Natural killer cell (primary cell): ENCODE measurements at regions not wholly inside any gene's neighbourhood (a gene's known extent, or its start where the extent isn't known, plus 50 kb on each side); places are given as distances from the start of the nearest gene placed in this dataset.
"Not testable (repeated sequence)": the region's sequence is repeated elsewhere in the genome, so short reads cannot be mapped to it uniquely, and the experiment has no call there.

Experiments used
- ATAC-seq, 3 donors: fragments of 150-1000 bp in 2 of 3; fragments of 200-7000 bp in 1 of 3; cut with Tn5 transposase; 1 replicate in 1 of 3; 2 replicates in 2 of 3; pipeline ENCODE4 v1.10.0; 2021; ENCODE audit warnings: mild to moderate bottlenecking in 2 of 3, moderate library complexity in 2 of 3
- DNase-seq, 2 donors: peaks; one replicate each; pipeline versions ENCODE4 v3.0.0 to v3.0.0-alpha.2; 2013 to 2021; ENCODE audit warnings: mixed read lengths in 1 of 2
- H3K27ac ChIP-seq: one replicate; pipeline ENCODE4 v1.5.1; 2013; ENCODE audit warnings: mild to moderate bottlenecking, low read length
- H3K27me3 ChIP-seq: one replicate; pipeline ENCODE4 v1.6.1; 2013; ENCODE audit warnings: low read length; ENCODE audit not compliant: control insufficient read depth, insufficient read depth
- H3K36me3 ChIP-seq: one replicate; pipeline ENCODE4 v1.6.1; 2013; ENCODE audit warnings: low read length; ENCODE audit not compliant: control insufficient read depth, insufficient read depth
- H3K4me1 ChIP-seq: one replicate; pipeline ENCODE4 v1.6.1; 2013; ENCODE audit warnings: low read length; ENCODE audit not compliant: control insufficient read depth, insufficient read depth
- H3K4me3 ChIP-seq: one replicate; pipeline ENCODE4 v1.5.1; 2013; ENCODE audit warnings: low read length
- H3K9me3 ChIP-seq: one replicate; pipeline ENCODE4 v1.6.1; 2013; ENCODE audit warnings: low read length; ENCODE audit not compliant: control insufficient read depth, insufficient read depth
- H3K27ac Mint-ChIP-seq, 2 donors: one replicate each; pipeline ENCODE4 v1.8.0; 2022; ENCODE audit warnings: mild to moderate bottlenecking in 2 of 2, mixed read lengths in 2 of 2, moderate library complexity in 1 of 2
- H3K27me3 Mint-ChIP-seq, 2 donors: one replicate each; pipeline ENCODE4 v1.8.0; 2022; ENCODE audit warnings: low read depth in 2 of 2, mixed read lengths in 2 of 2
- H3K36me3 Mint-ChIP-seq: one replicate; pipeline ENCODE4 v1.8.0; 2022; ENCODE audit warnings: mixed read lengths
- H3K4me1 Mint-ChIP-seq, 2 donors: one replicate each; pipeline ENCODE4 v1.8.0; 2022; ENCODE audit warnings: mixed read lengths in 2 of 2
- H3K4me3 Mint-ChIP-seq: one replicate; pipeline ENCODE4 v1.8.0; 2022; ENCODE audit warnings: mild to moderate bottlenecking, moderate library complexity, mixed read lengths
- H3K9me3 Mint-ChIP-seq, 2 donors: one replicate each; pipeline ENCODE4 v1.8.0; 2022; ENCODE audit warnings: mixed read lengths in 2 of 2
- WGBS: methylation state at CpG from one replicate; pipeline ENCODE4 v1.1.7; 2013; ENCODE audit warnings: missing lambda C conversion rate; ENCODE audit not compliant: insufficient coverage; 5-methylcytosine and 5-hydroxymethylcytosine counted together
- intact Hi-C: fragments of 100-400 bp; cut with micrococcal nuclease; formaldehyde crosslinking; loops from one replicate; pipeline ENCODE4 v1.14.2; 2022
- TF ChIP-seq, protein P1 (sequence below): fragments of 200-600 bp; IDR thresholded peaks from one replicate; pipeline ENCODE4 v1.8.0; 2022; ENCODE audit warnings: antibody characterized with exemption

- 100% methylated on average over 2 of the region's 2 CpGs for WGBS
- Histone ChIP-seq H3K4me1 (no peaks in the 10 kb centered on the region), H3K27me3 (no peaks in the 10 kb centered on the region), H3K9me3 (no peaks in the 10 kb centered on the region), H3K36me3 (no peaks in the 10 kb centered on the region), H3K4me3 (no peak overlapping the region), H3K27ac (no peak overlapping the region)
- TF ChIP-seq, protein P1, sequence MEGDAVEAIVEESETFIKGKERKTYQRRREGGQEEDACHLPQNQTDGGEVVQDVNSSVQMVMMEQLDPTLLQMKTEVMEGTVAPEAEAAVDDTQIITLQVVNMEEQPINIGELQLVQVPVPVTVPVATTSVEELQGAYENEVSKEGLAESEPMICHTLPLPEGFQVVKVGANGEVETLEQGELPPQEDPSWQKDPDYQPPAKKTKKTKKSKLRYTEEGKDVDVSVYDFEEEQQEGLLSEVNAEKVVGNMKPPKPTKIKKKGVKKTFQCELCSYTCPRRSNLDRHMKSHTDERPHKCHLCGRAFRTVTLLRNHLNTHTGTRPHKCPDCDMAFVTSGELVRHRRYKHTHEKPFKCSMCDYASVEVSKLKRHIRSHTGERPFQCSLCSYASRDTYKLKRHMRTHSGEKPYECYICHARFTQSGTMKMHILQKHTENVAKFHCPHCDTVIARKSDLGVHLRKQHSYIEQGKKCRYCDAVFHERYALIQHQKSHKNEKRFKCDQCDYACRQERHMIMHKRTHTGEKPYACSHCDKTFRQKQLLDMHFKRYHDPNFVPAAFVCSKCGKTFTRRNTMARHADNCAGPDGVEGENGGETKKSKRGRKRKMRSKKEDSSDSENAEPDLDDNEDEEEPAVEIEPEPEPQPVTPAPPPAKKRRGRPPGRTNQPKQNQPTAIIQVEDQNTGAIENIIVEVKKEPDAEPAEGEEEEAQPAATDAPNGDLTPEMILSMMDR = no peak
- H3K4me1 Mint-ChIP-seq = peaks cover 0 to 6% of the 10 kb centered on the region in 2 donors
- H3K27me3 Mint-ChIP-seq = no peaks in the 10 kb centered on the region
- ATAC-seq = no peak
- no peak overlapping the region for H3K27ac Mint-ChIP-seq
- no peak for DNase-seq
- H3K4me3 Mint-ChIP-seq = no peak overlapping the region
- H3K9me3 Mint-ChIP-seq = no peaks in the 10 kb centered on the region
- H3K36me3 Mint-ChIP-seq = no peaks in the 10 kb centered on the region
- intact Hi-C loops = no loop called here
Observed at GRCh38 chr5:91296674-91297143, 86.4 kb downstream of the ARRDC3 start.

DNA sequence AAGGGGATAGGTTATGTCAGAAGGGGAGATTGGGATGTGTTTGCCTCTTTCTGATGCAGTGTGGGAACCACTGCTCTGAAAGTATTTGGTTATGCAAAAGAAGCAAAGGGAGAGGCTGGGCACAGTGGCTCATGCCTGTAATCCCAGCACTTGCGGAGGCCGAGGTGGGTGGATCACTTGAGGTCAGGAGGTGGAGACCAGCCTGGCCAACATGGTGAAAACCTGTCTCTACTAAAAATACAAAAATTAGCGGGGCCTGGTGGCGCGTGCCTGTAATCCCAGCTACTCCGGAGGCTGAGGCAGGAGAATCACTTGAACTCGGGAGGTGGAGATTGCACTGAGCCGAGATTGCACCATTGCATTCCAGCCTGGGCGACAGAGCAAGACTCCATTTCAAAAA is 87.0 kb downstream of the ARRDC3 start:
- H3K9me3 Mint-ChIP-seq, H3K4me1 Mint-ChIP-seq, H3K27me3 ChIP-seq, H3K9me3 ChIP-seq, DNase-seq, H3K36me3 Mint-ChIP-seq, intact Hi-C loops, H3K27ac ChIP-seq, H3K4me3 Mint-ChIP-seq, H3K27me3 Mint-ChIP-seq, H3K4me3 ChIP-seq, ATAC-seq, H3K4me1 ChIP-seq, H3K27ac Mint-ChIP-seq, H3K36me3 ChIP-seq: not testable (repeated sequence)
- WGBS = 95% methylated on average over 9 of the region's 9 CpGs

- DNase-seq = no peak
- no peaks in the 10 kb centered on the region for H3K36me3 Mint-ChIP-seq
- H3K4me1 ChIP-seq = no peaks in the 10 kb centered on the region
- H3K27me3 ChIP-seq = no peaks in the 10 kb centered on the region
- H3K4me3 ChIP-seq = no peak overlapping the region
- H3K4me1 Mint-ChIP-seq = peaks cover 0 to 6% of the 10 kb centered on the region in 2 donors
- H3K27ac Mint-ChIP-seq = no peak overlapping the region
- H3K36me3 ChIP-seq = no peaks in the 10 kb centered on the region
- ATAC-seq = peak in 2 of 3 donors; percentile 36 to 54
- H3K27ac ChIP-seq = no peak overlapping the region
- intact Hi-C loops = no loop called here
- H3K4me3 Mint-ChIP-seq = no peak overlapping the region
- TF ChIP-seq, protein P1 = no peak
- H3K9me3 ChIP-seq = no peaks in the 10 kb centered on the region
- no peaks in the 10 kb centered on the region for H3K27me3 Mint-ChIP-seq
- no peaks in the 10 kb centered on the region for H3K9me3 Mint-ChIP-seq
Observed at GRCh38 chr5:91293131-91293530, 90.0 kb downstream of the ARRDC3 start.

- Mint-ChIP-seq H3K36me3 (no peaks in the 10 kb centered on the region), H3K4me1 (peaks cover 0 to 6% of the 10 kb centered on the region in 2 donors), H3K27me3 (no peaks in the 10 kb centered on the region), H3K27ac (no peak overlapping the region), H3K4me3 (no peak overlapping the region), H3K9me3 (no peaks in the 10 kb centered on the region)
- no peaks in the 10 kb centered on the region for H3K4me1 ChIP-seq
- no peak overlapping the region for H3K4me3 ChIP-seq
- TF ChIP-seq, protein P1 = no peak
- WGBS = 89% methylated on average over 3 of the region's 4 CpGs
- no peaks in the 10 kb centered on the region for H3K9me3 ChIP-seq
- DNase-seq (no peak), ATAC-seq (no peak)
- intact Hi-C loops = no loop called here
- H3K36me3 ChIP-seq = no peaks in the 10 kb centered on the region
- no peak overlapping the region for H3K27ac ChIP-seq
- H3K27me3 ChIP-seq = no peaks in the 10 kb centered on the region
Observed at GRCh38 chr5:91291628-91292569, 91.2 kb downstream of the ARRDC3 start.
